Stomach (tissue), 4 donors: ENCODE measurements at regions not wholly inside any gene's neighbourhood (a gene's known extent, or its start where the extent isn't known, plus 50 kb on each side); places are given as distances from the start of the nearest gene placed in this dataset.

Experiments used
- CTCF ChIP-seq, 7 experiments: fragments of 450-650 bp in 4 of 7; fragments of 200-600 bp in 3 of 7; sonication (generic) in 3 of 7; IDR thresholded peaks; one replicate each; pipeline ENCODE4 v1.5.1; 2016 to 2019; ENCODE audit warnings: antibody characterized with exemption in 7 of 7, control low read depth in 2 of 7, mild to moderate bottlenecking in 1 of 7
- EP300 ChIP-seq: sonication (generic); formaldehyde crosslinking; IDR thresholded peaks from one replicate; pipeline ENCODE4 v1.6.1; 2017; ENCODE audit warnings: antibody characterized with exemption
- POLR2A ChIP-seq, 4 donors: fragments of 450-650 bp; IDR thresholded peaks; one replicate each; pipeline ENCODE4 v1.6.1; 2016; ENCODE audit warnings: antibody characterized with exemption in 4 of 4, control low read depth in 2 of 4, mild to moderate bottlenecking in 1 of 4, moderate library complexity in 1 of 4

- TF ChIP-seq CTCF (IDR thresholded peaks at IDR 0.05) (no peak), EP300 (no peak), POLR2A (IDR thresholded peaks at IDR 0.05) (no peak)
Observed at GRCh38 chr11:69912161-69912910, 93.1 kb upstream of the FGF3 start.
